OCI-LY1 (cell line): ENCODE measurements at regions not wholly inside any gene's neighbourhood (a gene's known extent, or its start where the extent isn't known, plus 50 kb on each side); places are given as distances from the start of the nearest gene placed in this dataset.

Experiments used
- H2AFZ ChIP-seq: fragments of 200-600 bp; sonication (generic), shearing (Covaris generic); 2 replicates; pipeline ENCODE4 v1.6.0; 2014; ENCODE audit warnings: antibody characterized with exemption, mild to moderate bottlenecking, low read length
- H3F3A ChIP-seq: fragments of 200-600 bp; sonication (generic), shearing (Covaris generic); 2 replicates; pipeline ENCODE4 v1.6.0; 2014; ENCODE audit warnings: mild to moderate bottlenecking, antibody characterized with exemption, low read length, moderate library complexity; ENCODE audit not compliant: insufficient read depth
- H3K27ac ChIP-seq: fragments of 200-600 bp; sonication (generic); 2 replicates; pipeline ENCODE4 v1.5.1; 2014; ENCODE audit warnings: low read length, mixed run types, mild to moderate bottlenecking, low read depth; ENCODE audit not compliant: poor library complexity, severe bottlenecking
- H3K27me3 ChIP-seq: fragments of 200-600 bp; sonication (generic); 2 replicates; pipeline ENCODE4 v1.6.0; 2014; ENCODE audit warnings: antibody characterized with exemption, mild to moderate bottlenecking, low read length, moderate library complexity; ENCODE audit not compliant: insufficient read depth
- H3K36me3 ChIP-seq: fragments of 200-600 bp; sonication (generic); 2 replicates; pipeline ENCODE4 v1.6.1; 2014; ENCODE audit warnings: mild to moderate bottlenecking, antibody characterized with exemption, low read length, moderate library complexity, mixed read lengths; ENCODE audit not compliant: insufficient read depth
- H3K4me1 ChIP-seq: fragments of 200-600 bp; sonication (generic); 2 replicates; pipeline ENCODE4 v1.5.1; 2014; ENCODE audit warnings: mild to moderate bottlenecking, low read length, moderate library complexity; ENCODE audit not compliant: insufficient read depth, severe bottlenecking
- H3K4me2 ChIP-seq: fragments of 200-600 bp; sonication (generic), shearing (Covaris generic); 2 replicates; pipeline ENCODE4 v1.6.1; 2014; ENCODE audit warnings: low read length
- H3K4me3 ChIP-seq: fragments of 200-600 bp; sonication (generic); 2 replicates; pipeline ENCODE4 v1.5.1; 2014; ENCODE audit warnings: low read length, low read depth, mild to moderate bottlenecking, mixed read lengths; ENCODE audit not compliant: poor library complexity, severe bottlenecking
- H3K79me2 ChIP-seq: fragments of 200-600 bp; shearing (Covaris generic); 2 replicates; pipeline ENCODE4 v1.6.1; 2016; ENCODE audit warnings: mixed run types, low read length, mixed read lengths; ENCODE audit not compliant: insufficient read depth
- H3K9ac ChIP-seq: fragments of 200-600 bp; sonication (generic), shearing (Covaris generic); 2 replicates; pipeline ENCODE4 v1.6.1; 2014; ENCODE audit warnings: mild to moderate bottlenecking, low read length, mixed read lengths
- H3K9me2 ChIP-seq: fragments of 200-600 bp; sonication (generic), shearing (Covaris generic); 2 replicates; pipeline ENCODE4 v1.6.1; 2014; ENCODE audit warnings: low read depth, mild to moderate bottlenecking, low read length, mixed read lengths
- H3K9me3 ChIP-seq: fragments of 200-600 bp; shearing (Covaris generic); 2 replicates; pipeline ENCODE4 v1.6.1; 2014; ENCODE audit warnings: low read length, mixed read lengths
- H4K20me1 ChIP-seq: fragments of 200-600 bp; sonication (generic), shearing (Covaris generic); 2 replicates; pipeline ENCODE4 v1.6.0; 2016; ENCODE audit warnings: mild to moderate bottlenecking, low read length; ENCODE audit not compliant: insufficient read depth
- EZH2 ChIP-seq: fragments of 200-600 bp; sonication (generic), shearing (Covaris generic); IDR thresholded peaks from 2 replicates; pipeline ENCODE4 v1.8.0; 2017; ENCODE audit warnings: borderline replicate concordance, mixed run types, mild to moderate bottlenecking, antibody characterized with exemption, low read length, moderate library complexity, mixed read lengths
- TF ChIP-seq, protein P1 (sequence below): fragments of 200-600 bp; sonication (generic), shearing (Covaris generic); IDR thresholded peaks from 2 replicates; pipeline ENCODE4 v1.5.1; 2017; ENCODE audit warnings: mild to moderate bottlenecking, antibody characterized with exemption, low read length, moderate library complexity, mixed read lengths

- H3K27me3 ChIP-seq: no peaks in the 10 kb centered on the region
- no peak overlapping the region for H3K27ac ChIP-seq
- H3K4me1 ChIP-seq: peaks cover 10% of the 10 kb centered on the region
- no peaks in the 10 kb centered on the region for H4K20me1 ChIP-seq
- H3K9ac ChIP-seq: no peak overlapping the region
- no peaks in the 10 kb centered on the region for H3F3A ChIP-seq
- H3K79me2 ChIP-seq: no peaks in the 10 kb centered on the region
- no peaks in the 10 kb centered on the region for H3K9me3 ChIP-seq
- no peak overlapping the region for H3K4me2 ChIP-seq
- no peak overlapping the region for H2AFZ ChIP-seq
- TF ChIP-seq, protein P1, sequence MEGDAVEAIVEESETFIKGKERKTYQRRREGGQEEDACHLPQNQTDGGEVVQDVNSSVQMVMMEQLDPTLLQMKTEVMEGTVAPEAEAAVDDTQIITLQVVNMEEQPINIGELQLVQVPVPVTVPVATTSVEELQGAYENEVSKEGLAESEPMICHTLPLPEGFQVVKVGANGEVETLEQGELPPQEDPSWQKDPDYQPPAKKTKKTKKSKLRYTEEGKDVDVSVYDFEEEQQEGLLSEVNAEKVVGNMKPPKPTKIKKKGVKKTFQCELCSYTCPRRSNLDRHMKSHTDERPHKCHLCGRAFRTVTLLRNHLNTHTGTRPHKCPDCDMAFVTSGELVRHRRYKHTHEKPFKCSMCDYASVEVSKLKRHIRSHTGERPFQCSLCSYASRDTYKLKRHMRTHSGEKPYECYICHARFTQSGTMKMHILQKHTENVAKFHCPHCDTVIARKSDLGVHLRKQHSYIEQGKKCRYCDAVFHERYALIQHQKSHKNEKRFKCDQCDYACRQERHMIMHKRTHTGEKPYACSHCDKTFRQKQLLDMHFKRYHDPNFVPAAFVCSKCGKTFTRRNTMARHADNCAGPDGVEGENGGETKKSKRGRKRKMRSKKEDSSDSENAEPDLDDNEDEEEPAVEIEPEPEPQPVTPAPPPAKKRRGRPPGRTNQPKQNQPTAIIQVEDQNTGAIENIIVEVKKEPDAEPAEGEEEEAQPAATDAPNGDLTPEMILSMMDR: no peak
- TF ChIP-seq EZH2: no peak
- H3K9me2 ChIP-seq: no peaks in the 10 kb centered on the region
- H3K36me3 ChIP-seq: no peaks in the 10 kb centered on the region
- no peak overlapping the region for H3K4me3 ChIP-seq
Observed at GRCh38 chr6:68012822-68013221, 622.3 kb upstream of the ADGRB3 start.

- H3F3A ChIP-seq: no peaks in the 10 kb centered on the region
- no peak overlapping the region for H3K9ac ChIP-seq
- TF ChIP-seq EZH2: no peak
- TF ChIP-seq, protein P1: no peak
- no peaks in the 10 kb centered on the region for H3K9me3 ChIP-seq
- H4K20me1 ChIP-seq: no peaks in the 10 kb centered on the region
- H3K79me2 ChIP-seq: no peaks in the 10 kb centered on the region
- H3K27ac ChIP-seq: no peak overlapping the region
- no peaks in the 10 kb centered on the region for H3K27me3 ChIP-seq
- H3K4me1 ChIP-seq: peaks cover 10% of the 10 kb centered on the region
- H3K4me2 ChIP-seq: no peak overlapping the region
- H2AFZ ChIP-seq: no peak overlapping the region
- H3K36me3 ChIP-seq: no peaks in the 10 kb centered on the region
- no peaks in the 10 kb centered on the region for H3K9me2 ChIP-seq
- no peak overlapping the region for H3K4me3 ChIP-seq
Observed at GRCh38 chr6:68010936-68011335, 624.1 kb upstream of the ADGRB3 start.

- Histone ChIP-seq H3K4me2 (peak overlapping the region; percentile 43), H2AFZ (peak overlapping the region; percentile 53; the same call in 1 of the 2 replicates), H3K4me1 (peaks cover 10% of the 10 kb centered on the region), H3K9me2 (no peaks in the 10 kb centered on the region), H3K79me2 (no peaks in the 10 kb centered on the region), H3K4me3 (no peak overlapping the region), H3K36me3 (no peaks in the 10 kb centered on the region), H3K27me3 (no peaks in the 10 kb centered on the region), H3K27ac (peak overlapping the region; percentile 1), H3K9me3 (no peaks in the 10 kb centered on the region), H4K20me1 (no peaks in the 10 kb centered on the region), H3K9ac (no peak overlapping the region), H3F3A (no peaks in the 10 kb centered on the region)
- TF ChIP-seq, protein P1: no peak
- TF ChIP-seq EZH2: no peak
Observed at GRCh38 chr6:68008445-68008844, 626.6 kb upstream of the ADGRB3 start.
